ENCODE measurements at regions not wholly inside any gene's neighbourhood (a gene's known extent, or its start where the extent isn't known, plus 50 kb on each side); places are given as distances from the start of the nearest gene placed in this dataset.
"Not testable (repeated sequence)": the region's sequence is repeated elsewhere in the genome, so short reads cannot be mapped to it uniquely, and the experiment has no call there.

GRCh38 chr1:81509594-81509993 is 291.1 kb upstream of the ADGRL2 start:
- intact Hi-C loops (cut with DNase I): no loop called here
- no peak for DNase-seq

DNA sequence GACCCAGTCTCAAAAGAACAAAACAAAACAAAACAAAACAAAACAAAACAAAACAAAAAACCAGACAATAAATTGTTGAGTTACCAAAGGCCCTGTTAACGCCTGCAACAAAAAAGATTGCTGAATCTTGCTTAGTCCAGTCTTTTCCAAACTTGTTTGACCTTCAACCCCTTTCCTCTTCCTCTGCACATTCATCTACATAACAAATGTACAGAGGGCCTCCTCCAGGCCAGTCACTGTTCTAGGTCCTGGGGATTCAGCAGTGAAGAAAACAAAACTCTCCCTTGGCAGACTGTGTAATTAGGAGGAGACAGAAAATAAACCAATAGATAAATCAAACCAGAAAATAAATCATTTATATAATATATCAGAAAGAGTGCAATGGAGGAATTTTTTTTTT is 294.0 kb upstream of the ADGRL2 start:
- intact Hi-C loops (cut with DNase I): no loop called here
- DNase-seq: no peak

- intact Hi-C loops (cut with DNase I): no loop called here
- no peak for DNase-seq
Observed at GRCh38 chr1:81505831-81506230, 294.9 kb upstream of the ADGRL2 start.

GRCh38 chr1:81504820-81505219 is 295.9 kb upstream of the ADGRL2 start:
- DNase-seq; intact Hi-C loops (cut with DNase I): not testable (repeated sequence)

DNA sequence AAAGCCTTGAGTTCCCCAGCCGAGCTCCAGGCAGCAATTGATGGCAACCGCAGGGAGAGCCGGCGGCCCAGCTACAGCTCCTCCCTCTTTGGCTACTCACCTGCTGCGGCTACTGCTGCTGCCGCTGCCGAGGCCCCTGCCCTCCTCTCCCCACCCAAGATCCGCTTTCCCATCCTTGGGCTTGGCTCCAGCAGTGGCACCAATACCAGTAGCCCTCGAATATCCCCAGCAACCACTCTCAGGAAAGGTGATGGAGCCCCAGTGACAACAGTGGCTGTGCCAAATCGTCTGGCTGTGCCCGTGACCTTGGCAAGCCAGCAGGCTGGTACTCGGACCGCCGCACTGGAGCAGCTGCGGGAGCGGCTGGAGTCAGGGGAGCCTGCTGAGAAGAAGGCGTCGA is 298.0 kb upstream of the ADGRL2 start:
- intact Hi-C loops (cut with DNase I); DNase-seq: not testable (repeated sequence)

- intact Hi-C loops (cut with DNase I); DNase-seq: not testable (repeated sequence)
Observed at GRCh38 chr1:81501485-81501884, 299.2 kb upstream of the ADGRL2 start.

DNA sequence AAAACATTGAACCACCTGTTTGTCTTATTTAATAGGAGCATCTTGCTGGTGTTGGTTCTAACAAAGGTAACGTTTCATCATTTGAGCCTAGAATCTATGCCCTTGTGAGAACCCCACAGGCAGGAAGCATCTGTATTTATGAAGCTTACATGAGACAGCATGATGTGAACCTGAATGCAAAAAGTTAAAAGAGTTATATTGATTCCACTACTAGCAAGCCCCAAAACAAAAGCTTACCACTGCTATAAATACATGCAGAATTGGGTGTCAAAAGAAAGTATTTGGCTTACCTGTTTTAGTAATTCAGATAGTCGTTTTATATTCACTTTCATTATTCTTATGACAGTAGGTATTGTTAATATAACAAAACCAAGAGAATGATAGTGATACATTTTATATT is 301.2 kb upstream of the ADGRL2 start:
- intact Hi-C loops (cut with DNase I): no loop called here
- DNase-seq: no peak

- DNase-seq: no peak
- intact Hi-C loops (cut with DNase I): no loop called here
Observed at GRCh38 chr1:81498471-81499462, 302.0 kb upstream of the ADGRL2 start.

DNA sequence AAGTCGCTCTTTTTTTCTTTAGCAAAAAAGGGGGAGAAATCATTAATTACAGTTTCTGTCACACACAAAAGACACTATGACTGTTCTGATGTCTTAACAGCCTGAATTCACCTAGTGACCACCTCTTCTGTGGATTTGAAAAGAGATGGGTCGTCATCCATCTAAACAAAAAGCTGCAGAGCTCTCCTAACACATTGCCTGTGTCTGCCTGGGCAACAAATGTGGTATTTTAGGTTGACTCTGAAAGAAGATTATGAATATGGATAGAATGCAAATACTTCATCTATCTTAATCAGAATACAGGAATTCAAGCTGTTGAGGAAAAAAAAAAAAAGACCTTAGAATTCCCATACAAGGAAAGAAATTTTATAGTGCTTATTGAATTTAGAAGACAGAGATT is 304.4 kb upstream of the ADGRL2 start:
- intact Hi-C loops (cut with DNase I): no loop called here
- no peak for DNase-seq

GRCh38 chr1:81493102-81493869 is 307.4 kb upstream of the ADGRL2 start:
- intact Hi-C loops (cut with DNase I): no loop called here
- DNase-seq: no peak

GRCh38 chr1:81492628-81493027 is 308.1 kb upstream of the ADGRL2 start:
- intact Hi-C loops (cut with DNase I): no loop called here
- no peak for DNase-seq

DNA sequence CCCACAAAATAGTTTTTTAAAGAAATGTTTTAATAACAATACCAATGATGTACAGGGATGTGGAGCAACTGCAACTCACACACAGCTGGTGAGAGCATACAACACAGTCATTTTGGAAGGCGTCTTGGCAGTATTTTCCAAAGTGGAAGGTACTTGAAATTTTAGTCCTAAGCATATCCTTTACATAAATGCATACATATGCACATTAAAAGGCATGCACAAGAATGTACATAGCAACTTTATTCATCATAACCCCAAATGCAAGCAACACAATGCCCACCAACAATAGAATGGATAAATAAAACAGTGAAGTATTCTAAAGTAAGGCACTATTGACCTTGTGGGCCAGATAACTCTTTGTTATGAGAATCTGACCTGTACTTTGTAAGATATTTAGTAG is 310.1 kb upstream of the ADGRL2 start:
- DNase-seq: no peak
- intact Hi-C loops (cut with DNase I): no loop called here

DNA sequence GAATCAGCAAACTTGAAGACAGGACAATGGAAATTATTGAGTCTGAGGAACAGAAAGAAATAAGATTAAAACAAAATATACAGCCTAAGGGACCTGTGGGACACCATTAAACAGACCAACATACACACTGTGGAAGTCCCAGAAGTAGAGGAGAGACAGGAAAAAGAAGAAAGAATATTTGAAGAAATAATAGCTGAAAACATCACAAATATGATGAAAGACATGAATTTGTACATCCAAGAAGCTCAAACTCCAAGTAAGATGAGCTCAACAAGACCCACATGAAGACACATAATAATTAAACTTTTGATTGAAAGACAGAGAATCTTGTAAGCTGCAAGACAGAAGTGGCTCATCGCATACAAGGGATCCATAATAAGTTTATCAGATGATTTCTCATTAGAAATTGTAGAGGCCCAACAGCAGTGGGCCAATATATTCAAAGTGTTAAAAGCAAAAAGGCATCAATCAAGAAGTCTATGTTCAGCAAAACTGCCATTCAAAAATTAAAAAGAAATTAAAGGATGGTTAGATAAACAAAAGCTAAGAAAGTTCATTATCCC is 311.3 kb upstream of the ADGRL2 start:
- DNase-seq: no peak
- intact Hi-C loops (cut with DNase I): no loop called here

GRCh38 chr1:81484284-81484683 is 316.4 kb upstream of the ADGRL2 start:
- intact Hi-C loops (cut with DNase I): no loop called here
- DNase-seq: no peak

GRCh38 chr1:81478219-81478618 is 322.5 kb upstream of the ADGRL2 start:
- DNase-seq: peak in 1 of 42 donors; percentile 24
- intact Hi-C loops (cut with DNase I): no loop called here

DNA sequence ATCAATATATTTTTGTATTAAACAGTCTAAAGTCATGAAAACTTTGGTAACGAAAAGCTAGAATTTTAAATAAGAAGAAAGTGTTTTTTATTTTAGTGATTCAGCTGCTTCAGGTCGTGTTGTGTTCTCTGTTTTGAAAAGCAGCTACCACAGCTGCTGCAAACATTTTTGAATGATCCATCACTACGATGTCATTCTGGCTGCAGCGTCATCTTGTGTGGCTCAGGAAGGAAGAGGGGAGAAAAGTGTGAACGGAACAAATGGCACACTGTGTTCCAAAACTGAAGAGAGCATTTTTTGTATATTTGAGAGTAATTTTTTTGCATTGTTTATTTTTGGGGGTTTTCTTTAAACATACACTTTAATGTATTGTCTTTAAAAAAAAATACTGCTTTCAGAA is 323.0 kb upstream of the ADGRL2 start:
- no peak for DNase-seq

DNA sequence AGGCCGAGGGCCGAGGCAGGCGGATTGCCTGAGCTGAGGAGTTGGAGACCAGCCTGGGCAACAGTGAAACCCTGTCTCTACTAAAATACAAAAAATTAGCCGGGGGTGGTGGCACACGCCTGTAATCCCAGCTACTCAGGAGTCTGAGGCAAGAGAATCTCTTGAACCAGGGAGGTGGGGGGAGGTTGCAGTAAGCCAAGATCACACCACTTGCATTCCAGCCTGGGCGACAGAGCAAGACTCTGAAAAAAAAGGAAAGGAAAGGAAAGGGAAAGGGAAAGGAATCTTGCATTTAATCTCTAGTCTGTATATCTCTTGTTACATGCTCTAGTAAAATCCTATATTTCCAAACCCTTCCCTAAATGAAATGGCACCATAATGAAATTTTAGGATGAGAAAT is 328.3 kb upstream of the ADGRL2 start:
- intact Hi-C loops (cut with DNase I): no loop called here
- no peak for DNase-seq

More for the DNA sequence above, 323.0 kb upstream of the ADGRL2 start:
- intact Hi-C loops (cut with DNase I): no loop called here

DNA sequence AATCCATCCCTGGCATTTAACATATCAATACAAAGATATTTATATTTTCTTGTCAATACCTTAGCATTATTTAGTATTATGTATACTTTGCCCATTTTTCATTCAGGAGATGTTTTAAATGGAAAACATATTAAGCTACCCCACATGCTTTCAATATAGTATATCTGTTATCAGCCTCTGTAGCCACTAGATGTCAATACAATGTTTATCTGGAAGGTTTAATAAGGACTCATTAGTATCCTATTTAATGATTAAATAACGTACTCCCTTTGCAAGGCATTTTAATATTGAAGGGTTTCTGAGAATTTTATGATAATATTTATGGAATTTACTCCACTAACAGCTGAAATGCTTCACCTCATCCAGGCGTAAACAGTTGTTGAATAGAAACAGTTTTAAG is 329.5 kb upstream of the ADGRL2 start:
- intact Hi-C loops (cut with DNase I): no loop called here
- DNase-seq: no peak

- intact Hi-C loops (cut with DNase I): no loop called here
Observed at GRCh38 chr1:81470275-81470674, 330.5 kb upstream of the ADGRL2 start.

DNA sequence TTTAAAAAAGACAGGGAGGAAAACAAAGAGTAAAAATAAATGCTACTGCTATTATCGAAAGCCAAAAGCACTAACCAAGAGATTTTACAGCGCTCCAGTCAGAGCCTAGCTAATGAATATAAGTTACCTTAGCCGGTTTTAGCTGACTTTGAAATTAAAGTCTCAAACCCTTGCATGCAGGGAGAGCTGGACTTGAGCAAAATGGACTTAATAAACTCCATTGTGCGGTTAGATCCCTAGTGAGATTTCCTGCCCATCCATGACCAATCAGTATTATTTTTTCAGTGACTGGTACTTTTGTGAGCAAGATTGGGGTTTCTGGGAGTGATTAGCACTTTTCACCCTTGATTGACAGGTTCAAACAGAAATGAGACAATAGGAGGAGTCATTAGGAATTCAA is 333.4 kb upstream of the ADGRL2 start:
- no peak for DNase-seq
- intact Hi-C loops (cut with DNase I): no loop called here

More at GRCh38 chr1:81470275-81470674, 330.5 kb upstream of the ADGRL2 start:
- DNase-seq: no peak
